Bronchial epithelial cell (primary cell): ENCODE measurements at regions not wholly inside any gene's neighbourhood (a gene's known extent, or its start where the extent isn't known, plus 50 kb on each side); places are given as distances from the start of the nearest gene placed in this dataset.

Experiments used
- DNase-seq: peaks from one replicate; pipeline ENCODE4 v3.0.0-alpha.2; 2010; ENCODE audit warnings: low read depth
- FAIRE-seq: peaks from 2 replicates; lab custom pipeline; 2011; peaks lifted over from hg19 to GRCh38; lab: Jason Lieb, UNC
- H3K27me3 ChIP-seq: 2 replicates; pipeline ENCODE4 v1.5.1; 2011; ENCODE audit warnings: low read length; ENCODE audit not compliant: control insufficient read depth, insufficient read depth
- H3K36me3 ChIP-seq: 2 replicates; pipeline ENCODE4 v1.5.1; 2011; ENCODE audit warnings: low read length; ENCODE audit not compliant: control insufficient read depth, insufficient read depth
- H3K4me3 ChIP-seq: 2 replicates; pipeline ENCODE4 v1.5.1; 2011; ENCODE audit warnings: mild to moderate bottlenecking, low read depth, low read length, control low read depth
- TF ChIP-seq, protein P1 (sequence below): IDR thresholded peaks from 2 replicates; pipeline ENCODE4 v1.5.1; 2011; ENCODE audit warnings: mild to moderate bottlenecking, moderate library complexity, low read length, control low read depth, inconsistent platforms; ENCODE audit not compliant: insufficient read depth, severe bottlenecking

- Histone ChIP-seq H3K27me3 (no peaks in the 10 kb centered on the region), H3K4me3 (no peak overlapping the region), H3K36me3 (no peaks in the 10 kb centered on the region)
- DNase-seq (no peak), FAIRE-seq (peak; percentile 90)
- TF ChIP-seq, protein P1, sequence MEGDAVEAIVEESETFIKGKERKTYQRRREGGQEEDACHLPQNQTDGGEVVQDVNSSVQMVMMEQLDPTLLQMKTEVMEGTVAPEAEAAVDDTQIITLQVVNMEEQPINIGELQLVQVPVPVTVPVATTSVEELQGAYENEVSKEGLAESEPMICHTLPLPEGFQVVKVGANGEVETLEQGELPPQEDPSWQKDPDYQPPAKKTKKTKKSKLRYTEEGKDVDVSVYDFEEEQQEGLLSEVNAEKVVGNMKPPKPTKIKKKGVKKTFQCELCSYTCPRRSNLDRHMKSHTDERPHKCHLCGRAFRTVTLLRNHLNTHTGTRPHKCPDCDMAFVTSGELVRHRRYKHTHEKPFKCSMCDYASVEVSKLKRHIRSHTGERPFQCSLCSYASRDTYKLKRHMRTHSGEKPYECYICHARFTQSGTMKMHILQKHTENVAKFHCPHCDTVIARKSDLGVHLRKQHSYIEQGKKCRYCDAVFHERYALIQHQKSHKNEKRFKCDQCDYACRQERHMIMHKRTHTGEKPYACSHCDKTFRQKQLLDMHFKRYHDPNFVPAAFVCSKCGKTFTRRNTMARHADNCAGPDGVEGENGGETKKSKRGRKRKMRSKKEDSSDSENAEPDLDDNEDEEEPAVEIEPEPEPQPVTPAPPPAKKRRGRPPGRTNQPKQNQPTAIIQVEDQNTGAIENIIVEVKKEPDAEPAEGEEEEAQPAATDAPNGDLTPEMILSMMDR: no peak
Observed at GRCh38 chr22:40120848-40121247, 56.9 kb upstream of the TNRC6B start.

GRCh38 chr22:40121461-40121860 is 56.3 kb upstream of the TNRC6B start:
- no peak for DNase-seq
- H3K4me3 ChIP-seq: no peak overlapping the region
- no peaks in the 10 kb centered on the region for H3K36me3 ChIP-seq
- FAIRE-seq: no peak
- no peaks in the 10 kb centered on the region for H3K27me3 ChIP-seq
- TF ChIP-seq, protein P1: no peak

DNA sequence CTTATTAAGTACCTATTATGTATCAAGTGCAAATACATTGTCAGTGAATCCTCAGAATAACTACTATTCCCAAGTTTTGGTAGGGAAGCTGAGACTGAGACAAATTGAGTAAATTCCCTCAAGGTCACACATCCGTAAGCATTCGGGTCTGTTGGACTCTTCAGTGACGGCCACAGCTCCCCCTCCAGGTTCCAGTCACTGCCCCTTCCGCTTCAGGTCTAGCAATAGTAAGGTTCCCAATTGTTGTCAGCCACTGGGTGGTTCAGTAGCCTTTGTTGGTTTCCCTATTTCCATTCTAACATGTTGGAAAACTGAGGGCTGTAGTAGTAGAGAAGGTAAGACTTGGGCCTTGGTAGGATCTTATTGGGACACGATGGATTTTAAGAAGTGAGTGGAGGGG is 54.9 kb upstream of the TNRC6B start:
- no peak for FAIRE-seq

GRCh38 chr22:40123387-40123786 is 54.3 kb upstream of the TNRC6B start:
- Histone ChIP-seq H3K4me3 (no peak overlapping the region), H3K27me3 (no peaks in the 10 kb centered on the region), H3K36me3 (no peaks in the 10 kb centered on the region)
- TF ChIP-seq, protein P1: no peak
- no peak for FAIRE-seq
- DNase-seq: no peak

More for the DNA sequence above, 54.9 kb upstream of the TNRC6B start:
- DNase-seq: no peak
- Histone ChIP-seq H3K27me3 (no peaks in the 10 kb centered on the region), H3K36me3 (no peaks in the 10 kb centered on the region), H3K4me3 (no peak overlapping the region)
- TF ChIP-seq, protein P1: no peak
